ENCODE measurements at regions not wholly inside any gene's neighbourhood (a gene's known extent, or its start where the extent isn't known, plus 50 kb on each side); places are given as distances from the start of the nearest gene placed in this dataset.

DNA sequence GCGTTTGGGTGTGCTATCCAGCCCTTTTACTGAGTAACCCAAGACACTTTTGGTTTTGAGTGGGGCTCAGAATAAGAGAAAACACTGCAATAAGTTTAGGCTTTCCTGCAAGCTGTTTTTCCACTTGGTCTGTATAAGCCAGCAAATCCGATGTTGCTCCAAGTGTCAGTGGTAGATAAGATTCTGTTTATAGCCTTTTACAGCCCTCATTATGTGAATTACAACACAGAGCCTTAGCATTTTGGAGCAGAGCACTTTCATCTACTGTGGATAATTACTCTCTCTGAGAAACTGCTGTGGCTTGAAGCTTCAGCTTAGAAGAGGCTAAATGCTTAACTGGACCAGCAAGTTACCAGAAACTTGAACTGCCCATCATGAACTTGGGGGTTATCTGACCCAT is 601.1 kb downstream of the JRKL start:
- intact Hi-C loops (cut with micrococcal nuclease; ENCODE audit: unreplicated experiment) (no loop called here), in situ Hi-C loops (cut with MboI) (no loop called here)
- ChIA-PET SMC1A (ENCODE audit: uncharacterized antibody, unreplicated experiment) (no interaction called here), CTCF (no interaction called here), RAD21 (ENCODE audit: unreplicated experiment) (no interaction called here), POLR2A (no interaction called here)
- Histone ChIP-seq H3K9ac (ENCODE audit: control insufficient read depth, insufficient read depth, low read length) (no peak overlapping the region), H2AFZ (ENCODE audit: control insufficient read depth, low read depth, low read length) (no peak overlapping the region), H3K4me1 (ENCODE audit: control insufficient read depth, insufficient read depth, low read length) (no peaks in the 10 kb centered on the region), H3K36me3 (ENCODE audit: control insufficient read depth in 2 of 2, insufficient read depth in 2 of 2, low read length in 1 of 2) (no peaks in the 10 kb centered on the region), H3K4me2 (ENCODE audit: control insufficient read depth, insufficient read depth) (no peak overlapping the region), H3K27ac (ENCODE audit: control insufficient read depth, insufficient read depth) (no peak overlapping the region), H3K9me3 (replicated peaks; ENCODE audit: control insufficient read depth, insufficient read depth, low read length) (no peaks in the 10 kb centered on the region), H3K27me3 (replicated peaks in 1 of 2; ENCODE audit: control insufficient read depth in 2 of 2, insufficient read depth in 2 of 2, low read length in 1 of 2) (no peaks in the 10 kb centered on the region), H4K20me1 (ENCODE audit: control insufficient read depth, insufficient read depth) (no peaks in the 10 kb centered on the region), H3K79me2 (ENCODE audit: control insufficient read depth, insufficient read depth, low read length) (no peaks in the 10 kb centered on the region), H3K4me3 (no peak overlapping the region)
- ATAC-seq: no peak
- DNase-seq (ENCODE audit: low read depth, low spot score): no peak
- 0% methylated on average over 2 of the region's 2 CpGs for WGBS (ENCODE audit: insufficient coverage, insufficient replicate concordance, low lambda C conversion rate, missing lambda C conversion rate)
- BruUV-seq (replicated peaks): no TSS peak
- no peak for FAIRE-seq
- TF ChIP-seq, protein P1, sequence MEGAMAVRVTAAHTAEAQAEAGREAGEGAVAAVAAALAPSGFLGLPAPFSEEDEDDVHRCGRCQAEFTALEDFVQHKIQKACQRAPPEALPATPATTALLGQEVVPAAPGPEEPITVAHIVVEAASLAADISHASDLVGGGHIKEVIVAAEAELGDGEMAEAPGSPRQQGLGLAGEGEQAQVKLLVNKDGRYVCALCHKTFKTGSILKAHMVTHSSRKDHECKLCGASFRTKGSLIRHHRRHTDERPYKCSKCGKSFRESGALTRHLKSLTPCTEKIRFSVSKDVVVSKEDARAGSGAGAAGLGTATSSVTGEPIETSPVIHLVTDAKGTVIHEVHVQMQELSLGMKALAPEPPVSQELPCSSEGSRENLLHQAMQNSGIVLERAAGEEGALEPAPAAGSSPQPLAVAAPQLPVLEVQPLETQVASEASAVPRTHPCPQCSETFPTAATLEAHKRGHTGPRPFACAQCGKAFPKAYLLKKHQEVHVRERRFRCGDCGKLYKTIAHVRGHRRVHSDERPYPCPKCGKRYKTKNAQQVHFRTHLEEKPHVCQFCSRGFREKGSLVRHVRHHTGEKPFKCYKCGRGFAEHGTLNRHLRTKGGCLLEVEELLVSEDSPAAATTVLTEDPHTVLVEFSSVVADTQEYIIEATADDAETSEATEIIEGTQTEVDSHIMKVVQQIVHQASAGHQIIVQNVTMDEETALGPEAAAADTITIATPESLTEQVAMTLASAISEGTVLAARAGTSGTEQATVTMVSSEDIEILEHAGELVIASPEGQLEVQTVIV (IDR thresholded peaks at IDR 0.05; ENCODE audit: borderline replicate concordance, partially characterized antibody): no peak
- TF ChIP-seq SUZ12 (IDR thresholded peaks at IDR 0.05; ENCODE audit: unreplicated experiment): no peak
- TF ChIP-seq ZNF24 (IDR thresholded peaks at IDR 0.05): no peak
- TF ChIP-seq NFXL1 (IDR thresholded peaks at IDR 0.05; ENCODE audit: borderline replicate concordance): no peak
- no peak for TF ChIP-seq PML (IDR thresholded peaks at IDR 0.05; ENCODE audit: low read length)
- no peak for TF ChIP-seq ZBED1 (IDR thresholded peaks at IDR 0.05; ENCODE audit: borderline replicate concordance)
- TF ChIP-seq GABPA (IDR thresholded peaks at IDR 0.05; ENCODE audit: low read depth): no peak
- TF ChIP-seq GATAD2B (conservative IDR thresholded peaks at IDR 0.05; ENCODE audit: low read depth): no peak
- TF ChIP-seq DPF2 (IDR thresholded peaks at IDR 0.05): no peak
- TF ChIP-seq, protein P2, sequence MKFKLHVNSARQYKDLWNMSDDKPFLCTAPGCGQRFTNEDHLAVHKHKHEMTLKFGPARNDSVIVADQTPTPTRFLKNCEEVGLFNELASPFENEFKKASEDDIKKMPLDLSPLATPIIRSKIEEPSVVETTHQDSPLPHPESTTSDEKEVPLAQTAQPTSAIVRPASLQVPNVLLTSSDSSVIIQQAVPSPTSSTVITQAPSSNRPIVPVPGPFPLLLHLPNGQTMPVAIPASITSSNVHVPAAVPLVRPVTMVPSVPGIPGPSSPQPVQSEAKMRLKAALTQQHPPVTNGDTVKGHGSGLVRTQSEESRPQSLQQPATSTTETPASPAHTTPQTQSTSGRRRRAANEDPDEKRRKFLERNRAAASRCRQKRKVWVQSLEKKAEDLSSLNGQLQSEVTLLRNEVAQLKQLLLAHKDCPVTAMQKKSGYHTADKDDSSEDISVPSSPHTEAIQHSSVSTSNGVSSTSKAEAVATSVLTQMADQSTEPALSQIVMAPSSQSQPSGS (IDR thresholded peaks at IDR 0.05; ENCODE audit: low read length): no peak
- TF ChIP-seq CBX3 (IDR thresholded peaks at IDR 0.05; ENCODE audit: borderline replicate concordance, low read depth): no peak
- no peak for TF ChIP-seq BRCA1 (IDR thresholded peaks at IDR 0.05; ENCODE audit: low read depth, low read length)
- TF ChIP-seq SREBF1 (IDR thresholded peaks at IDR 0.05; ENCODE audit: low read length): no peak
- TF ChIP-seq YY1 (IDR thresholded peaks at IDR 0.05; ENCODE audit: low read depth, low read length): no peak
- TF ChIP-seq KDM1A (IDR thresholded peaks at IDR 0.05; ENCODE audit: borderline replicate concordance): no peak

Data from GM12878 (cell line).